MM.1S (cell line): ENCODE measurements at regions not wholly inside any gene's neighbourhood (a gene's known extent, or its start where the extent isn't known, plus 50 kb on each side); places are given as distances from the start of the nearest gene placed in this dataset.

ENCODE experiments used
- EZH2 ChIP-seq: fragments of 300-600 bp; sonication (generic); optimal IDR thresholded peaks from 2 replicates; pipeline ENCODE3; 2017; ENCODE audit warnings: low read depth, mild to moderate bottlenecking, antibody characterized with exemption, low read length, mixed read lengths
- EZH2phosphoT487 ChIP-seq: fragments of 300-600 bp; sonication (generic); IDR thresholded peaks from 2 replicates; pipeline ENCODE4 v1.6.1; 2018; ENCODE audit warnings: antibody characterized with exemption, low read length
- TF ChIP-seq, protein P1 (sequence below): fragments of 300-600 bp; sonication (generic); IDR thresholded peaks from 2 replicates; pipeline ENCODE4 v1.5.1; 2016; ENCODE audit warnings: antibody characterized with exemption, low read length, mixed read lengths

GRCh38 chr2:43154685-43155084 is 71.7 kb downstream of the ZFP36L2 start:
- no peak for TF ChIP-seq EZH2
- TF ChIP-seq, protein P1, sequence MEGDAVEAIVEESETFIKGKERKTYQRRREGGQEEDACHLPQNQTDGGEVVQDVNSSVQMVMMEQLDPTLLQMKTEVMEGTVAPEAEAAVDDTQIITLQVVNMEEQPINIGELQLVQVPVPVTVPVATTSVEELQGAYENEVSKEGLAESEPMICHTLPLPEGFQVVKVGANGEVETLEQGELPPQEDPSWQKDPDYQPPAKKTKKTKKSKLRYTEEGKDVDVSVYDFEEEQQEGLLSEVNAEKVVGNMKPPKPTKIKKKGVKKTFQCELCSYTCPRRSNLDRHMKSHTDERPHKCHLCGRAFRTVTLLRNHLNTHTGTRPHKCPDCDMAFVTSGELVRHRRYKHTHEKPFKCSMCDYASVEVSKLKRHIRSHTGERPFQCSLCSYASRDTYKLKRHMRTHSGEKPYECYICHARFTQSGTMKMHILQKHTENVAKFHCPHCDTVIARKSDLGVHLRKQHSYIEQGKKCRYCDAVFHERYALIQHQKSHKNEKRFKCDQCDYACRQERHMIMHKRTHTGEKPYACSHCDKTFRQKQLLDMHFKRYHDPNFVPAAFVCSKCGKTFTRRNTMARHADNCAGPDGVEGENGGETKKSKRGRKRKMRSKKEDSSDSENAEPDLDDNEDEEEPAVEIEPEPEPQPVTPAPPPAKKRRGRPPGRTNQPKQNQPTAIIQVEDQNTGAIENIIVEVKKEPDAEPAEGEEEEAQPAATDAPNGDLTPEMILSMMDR, result no peak
- TF ChIP-seq EZH2phosphoT487, result no peak
